Endothelial cell of umbilical vein (primary cell): ENCODE measurements at regions not wholly inside any gene's neighbourhood (a gene's known extent, or its start where the extent isn't known, plus 50 kb on each side); places are given as distances from the start of the nearest gene placed in this dataset.

Experiments used
- BruUV-seq: library from RNA; stranded (reverse); fragments of 400-500 nt; replicated peaks from 2 replicates; lab custom pipeline; 2021; lab: Mats Ljungman, UMichigan
- CTCF ChIA-PET: fragments of 300-600, 350-600 bp; sonication (Branson Sonifier 250); formaldehyde crosslinking; loops from one replicate; lab custom pipeline; 2021; ENCODE audit warnings: antibody characterized with exemption, inconsistent platforms; lab: Charles Lee
- POLR2A ChIA-PET: fragments of 300-600, 350-600 bp; sonication (Branson Sonifier 250); formaldehyde crosslinking; loops from one replicate; lab custom pipeline; 2021; ENCODE audit warnings: antibody characterized with exemption, inconsistent platforms; lab: Charles Lee
- DNase-seq: peaks from one replicate; pipeline ENCODE4 v3.0.0-alpha.2; 2011; ENCODE audit warnings: low read depth, low spot score
- FAIRE-seq: peaks from 2 replicates; lab custom pipeline; 2011; peaks lifted over from hg19 to GRCh38; lab: Jason Lieb, UNC
- H2AFZ ChIP-seq: 2 replicates; pipeline ENCODE4 v1.6.0; 2012; ENCODE audit warnings: low read depth, low read length, control low read depth, inconsistent platforms
- H3K27ac ChIP-seq: 2 replicates; pipeline ENCODE4 v1.5.1; 2011; ENCODE audit warnings: low read depth, mild to moderate bottlenecking, control low read depth, low read length, moderate library complexity; ENCODE audit not compliant: insufficient read depth
- H3K27me3 ChIP-seq, 2 experiments: 2 replicates each; pipeline versions ENCODE4 v1.6.0 to v1.6.1; 2011; ENCODE audit warnings: low read length in 2 of 2, mixed read lengths in 1 of 2; ENCODE audit not compliant: control insufficient read depth in 2 of 2, insufficient read depth in 2 of 2
- H3K36me3 ChIP-seq, 2 experiments: 2 replicates in 1 of 2; 3 replicates in 1 of 2; pipeline ENCODE4 v1.5.1; 2011; ENCODE audit warnings: low read length in 2 of 2, mild to moderate bottlenecking in 1 of 2, moderate library complexity in 1 of 2; ENCODE audit not compliant: control insufficient read depth in 2 of 2, insufficient read depth in 2 of 2; ENCODE audit errors: extremely low read depth in 1 of 2
- H3K4me1 ChIP-seq: 3 replicates; pipeline ENCODE4 v1.5.1; 2011; ENCODE audit warnings: mild to moderate bottlenecking, low read length; ENCODE audit not compliant: control insufficient read depth, insufficient read depth; ENCODE audit errors: extremely low read depth
- H3K4me2 ChIP-seq: 2 replicates; pipeline ENCODE4 v1.6.1; 2011; ENCODE audit warnings: low read length, control low read depth, mixed read lengths; ENCODE audit not compliant: insufficient read depth
- H3K4me3 ChIP-seq, 3 experiments: fragments of 200-600 bp in 1 of 3; sonication (generic), shearing (Covaris generic) in 1 of 3; replicated peaks in 1 of 3; 2 replicates each; pipeline ENCODE4 v1.5.1; 2011 to 2016; ENCODE audit warnings: control low read depth in 3 of 3, low read length in 3 of 3, mild to moderate bottlenecking in 2 of 3, inconsistent platforms in 1 of 3, low read depth in 1 of 3, moderate library complexity in 1 of 3; ENCODE audit not compliant: insufficient read depth in 1 of 3
- H3K79me2 ChIP-seq: 2 replicates; pipeline ENCODE4 v1.6.0; 2012; ENCODE audit warnings: low read length, inconsistent platforms; ENCODE audit not compliant: control insufficient read depth, insufficient read depth
- H3K9ac ChIP-seq: replicated peaks from 2 replicates; pipeline ENCODE3; 2011; ENCODE audit warnings: low read length, control low read depth; ENCODE audit not compliant: insufficient read depth; ENCODE audit errors: extremely low read depth
- H3K9me1 ChIP-seq: replicated peaks from 3 replicates; pipeline ENCODE4 v1.6.0; 2011; ENCODE audit warnings: mild to moderate bottlenecking, low read length; ENCODE audit not compliant: control insufficient read depth, insufficient read depth; ENCODE audit errors: extremely low read depth
- H3K9me3 ChIP-seq: replicated peaks from 2 replicates; pipeline ENCODE4 v1.5.1; 2012; ENCODE audit warnings: low read length, inconsistent platforms; ENCODE audit not compliant: control insufficient read depth, insufficient read depth
- H4K20me1 ChIP-seq: replicated peaks from 2 replicates; pipeline ENCODE3; 2011; ENCODE audit warnings: mild to moderate bottlenecking, low read length; ENCODE audit not compliant: control insufficient read depth, insufficient read depth; ENCODE audit errors: extremely low read depth
- CTCF ChIP-seq, 2 donors: IDR thresholded peaks; 1 replicate in 1 of 2; 2 replicates in 1 of 2; pipeline ENCODE4 v1.5.1; 2011; ENCODE audit warnings: low read length in 2 of 2, mild to moderate bottlenecking in 2 of 2, moderate library complexity in 2 of 2, control low read depth in 1 of 2, inconsistent platforms in 1 of 2, low read depth in 1 of 2; ENCODE audit not compliant: insufficient read depth in 1 of 2; ENCODE audit errors: extremely low read depth in 1 of 2
- EZH2 ChIP-seq: IDR thresholded peaks from 2 replicates; pipeline ENCODE4 v1.6.1; 2012; ENCODE audit warnings: borderline replicate concordance, low read depth, mild to moderate bottlenecking, moderate library complexity, low read length, inconsistent platforms; ENCODE audit not compliant: severe bottlenecking
- FOS ChIP-seq: IDR thresholded peaks from 2 replicates; pipeline ENCODE4 v1.6.1; 2011; ENCODE audit warnings: mild to moderate bottlenecking, low read length, moderate library complexity, borderline replicate concordance; ENCODE audit not compliant: insufficient read depth
- GATA2 ChIP-seq: IDR thresholded peaks from 2 replicates; pipeline ENCODE4 v1.7.0; 2011; ENCODE audit warnings: low read depth, mild to moderate bottlenecking, moderate library complexity, mixed read lengths, low read length; ENCODE audit not compliant: insufficient read length, insufficient read depth
- JUN ChIP-seq: IDR thresholded peaks from 2 replicates; pipeline ENCODE4 v1.6.1; 2011; ENCODE audit warnings: borderline replicate concordance, low read depth; ENCODE audit not compliant: insufficient read length, insufficient read depth
- MAX ChIP-seq: IDR thresholded peaks from 2 replicates; pipeline ENCODE4 v1.6.1; 2011; ENCODE audit not compliant: insufficient read depth, insufficient read length
- MYC ChIP-seq: IDR thresholded peaks from one replicate; pipeline ENCODE4 v1.6.1; 2011; ENCODE audit warnings: mild to moderate bottlenecking, low read depth, low read length
- POLR2A ChIP-seq: IDR thresholded peaks from 2 replicates; pipeline ENCODE4 v1.6.1; 2012; ENCODE audit warnings: low read depth, mild to moderate bottlenecking, control low read depth, low read length
- POLR2AphosphoS5 ChIP-seq: IDR thresholded peaks from 2 replicates; pipeline ENCODE4 v1.6.1; 2012; ENCODE audit warnings: low read depth, mild to moderate bottlenecking, control low read depth, low read length, moderate library complexity; ENCODE audit not compliant: insufficient read depth
- dilution Hi-C: fragments of 300-500 bp; cut with MboI; formaldehyde crosslinking; loops from one replicate; pipeline ENCODE4 v1.15.0; 2019; ENCODE audit warnings: low sequenced_read_pairs; ENCODE audit not compliant: extremely low pct_ligation_motif_present
- intact Hi-C: fragments of 100-400 bp; cut with micrococcal nuclease; formaldehyde crosslinking; loops from one replicate; pipeline ENCODE4 v1.10.0; 2022

GRCh38 chr3:43870120-43870519 is 179.4 kb downstream of the ABHD5 start:
- Histone ChIP-seq H3K9me3 (no peaks in the 10 kb centered on the region), H3K27me3 (no peaks in the 10 kb centered on the region), H3K36me3 (no peaks in the 10 kb centered on the region), H3K4me2 (peak overlapping the region; percentile 44), H2AFZ (no peak overlapping the region), H3K9ac (no peak overlapping the region), H3K27ac (peak overlapping the region; percentile 49), H3K4me3 (no peak overlapping the region), H3K9me1 (no peaks in the 10 kb centered on the region), H4K20me1 (no peaks in the 10 kb centered on the region), H3K4me1 (peaks cover 49% of the 10 kb centered on the region), H3K79me2 (no peaks in the 10 kb centered on the region)
- ChIA-PET CTCF (interaction anchor here (0.7 to 11.9 kb wide), 6 partner anchors 9 to 329 kb away, joined by 3 to 140 read pairs (median 4); no protein-coding TSS in a partner anchor), POLR2A (no interaction called here)
- dilution Hi-C loops: no loop called here
- TF ChIP-seq FOS (peak; percentile 91), JUN (peak; percentile 79), POLR2A (no peak), POLR2AphosphoS5 (peak; percentile 38)
- intact Hi-C loops: loop anchor here (1.0 to 5.0 kb wide), 2 partner anchors 101 to 163 kb away; no protein-coding TSS in a partner anchor
- no TSS peak for BruUV-seq
- DNase-seq: peak; percentile 77
- peak; percentile 98 for FAIRE-seq

GRCh38 chr3:43870844-43871626 is 180.3 kb downstream of the ABHD5 start:
- Histone ChIP-seq H3K4me3 (no peak overlapping the region), H3K27me3 (no peaks in the 10 kb centered on the region), H3K36me3 (no peaks in the 10 kb centered on the region), H4K20me1 (no peaks in the 10 kb centered on the region), H2AFZ (no peak overlapping the region), H3K4me1 (peaks cover 49% of the 10 kb centered on the region), H3K9me3 (no peaks in the 10 kb centered on the region), H3K79me2 (no peaks in the 10 kb centered on the region), H3K9ac (no peak overlapping the region), H3K4me2 (no peak overlapping the region), H3K9me1 (no peaks in the 10 kb centered on the region), H3K27ac (no peak overlapping the region)
- TF ChIP-seq POLR2A: no peak
- TF ChIP-seq FOS: no peak
- no peak for TF ChIP-seq MYC
- TF ChIP-seq GATA2: no peak
- TF ChIP-seq POLR2AphosphoS5: no peak
- TF ChIP-seq JUN: no peak
- no peak for TF ChIP-seq EZH2
- TF ChIP-seq MAX: no peak
- no peak for TF ChIP-seq CTCF (IDR thresholded peaks at IDR 0.05; ENCODE audit: extremely low read depth in 1 of 2, insufficient read depth in 1 of 2, low read depth in 1 of 2, low read length in 2 of 2)
- ChIA-PET CTCF (interaction anchor here (0.8 to 11.9 kb wide), 4 partner anchors 8 to 23 kb away, joined by 3 to 140 read pairs (median 4); no protein-coding TSS in a partner anchor), POLR2A (no interaction called here)
- FAIRE-seq (peak; percentile 67), DNase-seq (no peak)
- intact Hi-C loops (loop anchor here (1.0 to 5.0 kb wide), 2 partner anchors 102 to 164 kb away; no protein-coding TSS in a partner anchor), dilution Hi-C loops (no loop called here)
- BruUV-seq: no TSS peak
